ENCODE measurements at regions not wholly inside any gene's neighbourhood (a gene's known extent, or its start where the extent isn't known, plus 50 kb on each side); places are given as distances from the start of the nearest gene placed in this dataset.

DNA sequence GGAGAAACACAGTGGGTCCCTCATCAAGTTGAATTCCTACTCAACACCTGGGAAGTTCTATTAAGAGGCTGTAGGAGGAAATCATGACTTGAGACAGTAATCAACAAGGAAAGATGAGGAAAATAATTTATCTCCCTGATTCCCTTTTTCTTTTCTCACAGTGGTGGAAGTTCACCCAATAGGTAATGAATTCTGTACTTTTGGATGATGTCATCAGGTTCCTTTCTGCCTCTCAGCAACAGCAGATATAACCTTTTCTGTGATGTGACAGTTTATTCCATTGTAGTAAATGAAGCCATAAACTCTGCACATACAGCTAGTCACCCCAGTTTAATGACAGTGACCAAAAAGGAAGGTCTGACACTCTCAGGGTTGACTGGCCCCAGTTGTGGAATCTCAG, 1265.0 kb downstream of the NXPH1 start:
- TF ChIP-seq, protein P1, sequence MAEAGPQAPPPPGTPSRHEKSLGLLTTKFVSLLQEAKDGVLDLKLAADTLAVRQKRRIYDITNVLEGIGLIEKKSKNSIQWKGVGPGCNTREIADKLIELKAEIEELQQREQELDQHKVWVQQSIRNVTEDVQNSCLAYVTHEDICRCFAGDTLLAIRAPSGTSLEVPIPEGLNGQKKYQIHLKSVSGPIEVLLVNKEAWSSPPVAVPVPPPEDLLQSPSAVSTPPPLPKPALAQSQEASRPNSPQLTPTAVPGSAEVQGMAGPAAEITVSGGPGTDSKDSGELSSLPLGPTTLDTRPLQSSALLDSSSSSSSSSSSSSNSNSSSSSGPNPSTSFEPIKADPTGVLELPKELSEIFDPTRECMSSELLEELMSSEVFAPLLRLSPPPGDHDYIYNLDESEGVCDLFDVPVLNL (CRISPR knock-in tag; IDR thresholded peaks at IDR 0.05; ENCODE audit: borderline replicate concordance, low read depth) = no peak
- TF ChIP-seq, protein P2, sequence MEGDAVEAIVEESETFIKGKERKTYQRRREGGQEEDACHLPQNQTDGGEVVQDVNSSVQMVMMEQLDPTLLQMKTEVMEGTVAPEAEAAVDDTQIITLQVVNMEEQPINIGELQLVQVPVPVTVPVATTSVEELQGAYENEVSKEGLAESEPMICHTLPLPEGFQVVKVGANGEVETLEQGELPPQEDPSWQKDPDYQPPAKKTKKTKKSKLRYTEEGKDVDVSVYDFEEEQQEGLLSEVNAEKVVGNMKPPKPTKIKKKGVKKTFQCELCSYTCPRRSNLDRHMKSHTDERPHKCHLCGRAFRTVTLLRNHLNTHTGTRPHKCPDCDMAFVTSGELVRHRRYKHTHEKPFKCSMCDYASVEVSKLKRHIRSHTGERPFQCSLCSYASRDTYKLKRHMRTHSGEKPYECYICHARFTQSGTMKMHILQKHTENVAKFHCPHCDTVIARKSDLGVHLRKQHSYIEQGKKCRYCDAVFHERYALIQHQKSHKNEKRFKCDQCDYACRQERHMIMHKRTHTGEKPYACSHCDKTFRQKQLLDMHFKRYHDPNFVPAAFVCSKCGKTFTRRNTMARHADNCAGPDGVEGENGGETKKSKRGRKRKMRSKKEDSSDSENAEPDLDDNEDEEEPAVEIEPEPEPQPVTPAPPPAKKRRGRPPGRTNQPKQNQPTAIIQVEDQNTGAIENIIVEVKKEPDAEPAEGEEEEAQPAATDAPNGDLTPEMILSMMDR (IDR thresholded peaks at IDR 0.05) = no peak
- TF ChIP-seq SMAD3 (CRISPR knock-in tag; IDR thresholded peaks at IDR 0.05; ENCODE audit: borderline replicate concordance) (no peak), ELF4 (CRISPR knock-in tag; IDR thresholded peaks at IDR 0.05; ENCODE audit: low read depth) (no peak), MYBL2 (CRISPR knock-in tag; IDR thresholded peaks at IDR 0.05) (no peak)

Measured in WTC11 (cell line).